Endothelial cell of umbilical vein (primary cell): ENCODE measurements at regions not wholly inside any gene's neighbourhood (a gene's known extent, or its start where the extent isn't known, plus 50 kb on each side); places are given as distances from the start of the nearest gene placed in this dataset.

Experiments
- BruUV-seq: library from RNA; stranded (reverse); fragments of 400-500 nt; replicated peaks from 2 replicates; lab custom pipeline; 2021; lab: Mats Ljungman, UMichigan
- CTCF ChIA-PET: fragments of 300-600, 350-600 bp; sonication (Branson Sonifier 250); formaldehyde crosslinking; loops from one replicate; lab custom pipeline; 2021; ENCODE audit warnings: antibody characterized with exemption, inconsistent platforms; lab: Charles Lee
- POLR2A ChIA-PET: fragments of 300-600, 350-600 bp; sonication (Branson Sonifier 250); formaldehyde crosslinking; loops from one replicate; lab custom pipeline; 2021; ENCODE audit warnings: antibody characterized with exemption, inconsistent platforms; lab: Charles Lee
- DNase-seq: peaks from one replicate; pipeline ENCODE4 v3.0.0-alpha.2; 2011; ENCODE audit warnings: low read depth, low spot score
- FAIRE-seq: peaks from 2 replicates; lab custom pipeline; 2011; peaks lifted over from hg19 to GRCh38; lab: Jason Lieb, UNC
- H2AFZ ChIP-seq: 2 replicates; pipeline ENCODE4 v1.6.0; 2012; ENCODE audit warnings: low read depth, low read length, control low read depth, inconsistent platforms
- H3K27ac ChIP-seq: 2 replicates; pipeline ENCODE4 v1.5.1; 2011; ENCODE audit warnings: low read depth, mild to moderate bottlenecking, control low read depth, low read length, moderate library complexity; ENCODE audit not compliant: insufficient read depth
- H3K27me3 ChIP-seq, 2 experiments: 2 replicates each; pipeline versions ENCODE4 v1.6.0 to v1.6.1; 2011; ENCODE audit warnings: low read length in 2 of 2, mixed read lengths in 1 of 2; ENCODE audit not compliant: control insufficient read depth in 2 of 2, insufficient read depth in 2 of 2
- H3K36me3 ChIP-seq, 2 experiments: 2 replicates in 1 of 2; 3 replicates in 1 of 2; pipeline ENCODE4 v1.5.1; 2011; ENCODE audit warnings: low read length in 2 of 2, mild to moderate bottlenecking in 1 of 2, moderate library complexity in 1 of 2; ENCODE audit not compliant: control insufficient read depth in 2 of 2, insufficient read depth in 2 of 2; ENCODE audit errors: extremely low read depth in 1 of 2
- H3K4me1 ChIP-seq: 3 replicates; pipeline ENCODE4 v1.5.1; 2011; ENCODE audit warnings: mild to moderate bottlenecking, low read length; ENCODE audit not compliant: control insufficient read depth, insufficient read depth; ENCODE audit errors: extremely low read depth
- H3K4me2 ChIP-seq: 2 replicates; pipeline ENCODE4 v1.6.1; 2011; ENCODE audit warnings: low read length, control low read depth, mixed read lengths; ENCODE audit not compliant: insufficient read depth
- H3K4me3 ChIP-seq, 3 experiments: fragments of 200-600 bp in 1 of 3; sonication (generic), shearing (Covaris generic) in 1 of 3; replicated peaks in 1 of 3; 2 replicates each; pipeline ENCODE4 v1.5.1; 2011 to 2016; ENCODE audit warnings: control low read depth in 3 of 3, low read length in 3 of 3, mild to moderate bottlenecking in 2 of 3, inconsistent platforms in 1 of 3, low read depth in 1 of 3, moderate library complexity in 1 of 3; ENCODE audit not compliant: insufficient read depth in 1 of 3
- H3K79me2 ChIP-seq: 2 replicates; pipeline ENCODE4 v1.6.0; 2012; ENCODE audit warnings: low read length, inconsistent platforms; ENCODE audit not compliant: control insufficient read depth, insufficient read depth
- H3K9ac ChIP-seq: replicated peaks from 2 replicates; pipeline ENCODE3; 2011; ENCODE audit warnings: low read length, control low read depth; ENCODE audit not compliant: insufficient read depth; ENCODE audit errors: extremely low read depth
- H3K9me1 ChIP-seq: replicated peaks from 3 replicates; pipeline ENCODE4 v1.6.0; 2011; ENCODE audit warnings: mild to moderate bottlenecking, low read length; ENCODE audit not compliant: control insufficient read depth, insufficient read depth; ENCODE audit errors: extremely low read depth
- H3K9me3 ChIP-seq: replicated peaks from 2 replicates; pipeline ENCODE4 v1.5.1; 2012; ENCODE audit warnings: low read length, inconsistent platforms; ENCODE audit not compliant: control insufficient read depth, insufficient read depth
- H4K20me1 ChIP-seq: replicated peaks from 2 replicates; pipeline ENCODE3; 2011; ENCODE audit warnings: mild to moderate bottlenecking, low read length; ENCODE audit not compliant: control insufficient read depth, insufficient read depth; ENCODE audit errors: extremely low read depth
- EZH2 ChIP-seq: IDR thresholded peaks from 2 replicates; pipeline ENCODE4 v1.6.1; 2012; ENCODE audit warnings: borderline replicate concordance, low read depth, mild to moderate bottlenecking, moderate library complexity, low read length, inconsistent platforms; ENCODE audit not compliant: severe bottlenecking
- FOS ChIP-seq: IDR thresholded peaks from 2 replicates; pipeline ENCODE4 v1.6.1; 2011; ENCODE audit warnings: mild to moderate bottlenecking, low read length, moderate library complexity, borderline replicate concordance; ENCODE audit not compliant: insufficient read depth
- GATA2 ChIP-seq: IDR thresholded peaks from 2 replicates; pipeline ENCODE4 v1.7.0; 2011; ENCODE audit warnings: low read depth, mild to moderate bottlenecking, moderate library complexity, mixed read lengths, low read length; ENCODE audit not compliant: insufficient read length, insufficient read depth
- JUN ChIP-seq: IDR thresholded peaks from 2 replicates; pipeline ENCODE4 v1.6.1; 2011; ENCODE audit warnings: borderline replicate concordance, low read depth; ENCODE audit not compliant: insufficient read length, insufficient read depth
- MYC ChIP-seq: IDR thresholded peaks from one replicate; pipeline ENCODE4 v1.6.1; 2011; ENCODE audit warnings: mild to moderate bottlenecking, low read depth, low read length
- POLR2A ChIP-seq: IDR thresholded peaks from 2 replicates; pipeline ENCODE4 v1.6.1; 2012; ENCODE audit warnings: low read depth, mild to moderate bottlenecking, control low read depth, low read length
- POLR2AphosphoS5 ChIP-seq: IDR thresholded peaks from 2 replicates; pipeline ENCODE4 v1.6.1; 2012; ENCODE audit warnings: low read depth, mild to moderate bottlenecking, control low read depth, low read length, moderate library complexity; ENCODE audit not compliant: insufficient read depth
- dilution Hi-C: fragments of 300-500 bp; cut with MboI; formaldehyde crosslinking; loops from one replicate; pipeline ENCODE4 v1.15.0; 2019; ENCODE audit warnings: low sequenced_read_pairs; ENCODE audit not compliant: extremely low pct_ligation_motif_present
- intact Hi-C: fragments of 100-400 bp; cut with micrococcal nuclease; formaldehyde crosslinking; loops from one replicate; pipeline ENCODE4 v1.10.0; 2022
- TF ChIP-seq, protein P1 (sequence below): IDR thresholded peaks from 2 replicates; pipeline ENCODE4 v1.6.1; 2011; ENCODE audit not compliant: insufficient read depth, insufficient read length
- TF ChIP-seq, protein P2 (sequence below), 2 donors: IDR thresholded peaks; 1 replicate in 1 of 2; 2 replicates in 1 of 2; pipeline ENCODE4 v1.5.1; 2011; ENCODE audit warnings: low read length in 2 of 2, mild to moderate bottlenecking in 2 of 2, moderate library complexity in 2 of 2, control low read depth in 1 of 2, inconsistent platforms in 1 of 2, low read depth in 1 of 2; ENCODE audit not compliant: insufficient read depth in 1 of 2; ENCODE audit errors: extremely low read depth in 1 of 2

- Histone ChIP-seq H3K9me3 (peaks cover 3% of the 10 kb centered on the region), H3K4me1 (no peaks in the 10 kb centered on the region), H3K9me1 (no peaks in the 10 kb centered on the region), H3K79me2 (no peaks in the 10 kb centered on the region), H3K27me3 (no peaks in the 10 kb centered on the region), H3K4me3 (no peak overlapping the region), H4K20me1 (no peaks in the 10 kb centered on the region), H3K4me2 (no peak overlapping the region), H3K9ac (no peak overlapping the region), H3K27ac (no peak overlapping the region), H3K36me3 (no peaks in the 10 kb centered on the region), H2AFZ (no peak overlapping the region)
- ChIA-PET CTCF (no interaction called here), POLR2A (no interaction called here)
- intact Hi-C loops, result no loop called here
- no peak for DNase-seq
- no peak for FAIRE-seq
- no peak for TF ChIP-seq EZH2
- TF ChIP-seq POLR2A, result no peak
- no peak for TF ChIP-seq MYC
- TF ChIP-seq POLR2AphosphoS5, result no peak
- no peak for TF ChIP-seq GATA2
- TF ChIP-seq, protein P1, sequence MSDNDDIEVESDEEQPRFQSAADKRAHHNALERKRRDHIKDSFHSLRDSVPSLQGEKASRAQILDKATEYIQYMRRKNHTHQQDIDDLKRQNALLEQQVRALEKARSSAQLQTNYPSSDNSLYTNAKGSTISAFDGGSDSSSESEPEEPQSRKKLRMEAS, result no peak
- TF ChIP-seq FOS, result no peak
- TF ChIP-seq JUN, result no peak
- TF ChIP-seq, protein P2, sequence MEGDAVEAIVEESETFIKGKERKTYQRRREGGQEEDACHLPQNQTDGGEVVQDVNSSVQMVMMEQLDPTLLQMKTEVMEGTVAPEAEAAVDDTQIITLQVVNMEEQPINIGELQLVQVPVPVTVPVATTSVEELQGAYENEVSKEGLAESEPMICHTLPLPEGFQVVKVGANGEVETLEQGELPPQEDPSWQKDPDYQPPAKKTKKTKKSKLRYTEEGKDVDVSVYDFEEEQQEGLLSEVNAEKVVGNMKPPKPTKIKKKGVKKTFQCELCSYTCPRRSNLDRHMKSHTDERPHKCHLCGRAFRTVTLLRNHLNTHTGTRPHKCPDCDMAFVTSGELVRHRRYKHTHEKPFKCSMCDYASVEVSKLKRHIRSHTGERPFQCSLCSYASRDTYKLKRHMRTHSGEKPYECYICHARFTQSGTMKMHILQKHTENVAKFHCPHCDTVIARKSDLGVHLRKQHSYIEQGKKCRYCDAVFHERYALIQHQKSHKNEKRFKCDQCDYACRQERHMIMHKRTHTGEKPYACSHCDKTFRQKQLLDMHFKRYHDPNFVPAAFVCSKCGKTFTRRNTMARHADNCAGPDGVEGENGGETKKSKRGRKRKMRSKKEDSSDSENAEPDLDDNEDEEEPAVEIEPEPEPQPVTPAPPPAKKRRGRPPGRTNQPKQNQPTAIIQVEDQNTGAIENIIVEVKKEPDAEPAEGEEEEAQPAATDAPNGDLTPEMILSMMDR (IDR thresholded peaks at IDR 0.05; ENCODE audit: extremely low read depth in 1 of 2, insufficient read depth in 1 of 2, low read depth in 1 of 2, low read length in 2 of 2), result no peak
- dilution Hi-C loops, result no loop called here
- no TSS peak for BruUV-seq
Measured at GRCh38 chr15:87357637-87358313, 898.8 kb downstream of the NTRK3 start.
